GM12878 (cell line): ENCODE measurements at regions not wholly inside any gene's neighbourhood (a gene's known extent, or its start where the extent isn't known, plus 50 kb on each side); places are given as distances from the start of the nearest gene placed in this dataset.

Experiments used
- NFIC ChIP-seq: IDR thresholded peaks from 2 replicates; pipeline ENCODE4 v1.6.1; 2012; ENCODE audit warnings: low read depth, mild to moderate bottlenecking, inconsistent platforms, low read length, moderate library complexity
- POLR2A ChIP-seq: IDR thresholded peaks from 2 replicates; pipeline ENCODE4 v1.6.1; 2011; ENCODE audit warnings: low read depth, mild to moderate bottlenecking, low read length
- TF ChIP-seq, protein P1 (sequence below), 3 experiments: IDR thresholded peaks in 2 of 3; conservative IDR thresholded peaks in 1 of 3; 2 replicates each; pipeline ENCODE4 v1.5.1; 2011; ENCODE audit warnings: low read depth in 3 of 3, low read length in 3 of 3, mild to moderate bottlenecking in 3 of 3, control low read depth in 2 of 3, moderate library complexity in 2 of 3, inconsistent platforms in 1 of 3, mixed read lengths in 1 of 3; ENCODE audit not compliant: control insufficient read depth in 2 of 3, insufficient read depth in 1 of 3; ENCODE audit errors: extremely low read depth in 1 of 3

DNA sequence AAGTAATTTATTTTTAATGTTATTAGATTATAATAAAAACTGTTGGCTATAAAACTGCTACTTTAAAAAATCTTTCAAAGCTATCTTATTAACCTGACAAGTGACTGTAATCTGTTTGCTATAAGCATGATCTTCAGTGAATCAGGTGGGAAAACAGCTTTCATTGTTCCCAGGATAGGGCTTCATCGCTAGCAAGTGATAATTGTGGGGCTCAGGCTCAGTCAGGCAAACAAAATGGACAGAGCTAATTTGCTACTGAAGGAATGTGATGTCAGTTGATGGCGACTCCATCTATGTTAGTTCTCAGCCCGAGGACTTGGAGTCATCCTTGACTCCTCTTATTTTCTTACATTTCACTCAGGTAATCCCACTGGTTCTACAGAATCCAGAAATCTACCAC, 125.0 kb downstream of the RASSF10 start:
- TF ChIP-seq NFIC (no peak), POLR2A (no peak)
- TF ChIP-seq, protein P1, sequence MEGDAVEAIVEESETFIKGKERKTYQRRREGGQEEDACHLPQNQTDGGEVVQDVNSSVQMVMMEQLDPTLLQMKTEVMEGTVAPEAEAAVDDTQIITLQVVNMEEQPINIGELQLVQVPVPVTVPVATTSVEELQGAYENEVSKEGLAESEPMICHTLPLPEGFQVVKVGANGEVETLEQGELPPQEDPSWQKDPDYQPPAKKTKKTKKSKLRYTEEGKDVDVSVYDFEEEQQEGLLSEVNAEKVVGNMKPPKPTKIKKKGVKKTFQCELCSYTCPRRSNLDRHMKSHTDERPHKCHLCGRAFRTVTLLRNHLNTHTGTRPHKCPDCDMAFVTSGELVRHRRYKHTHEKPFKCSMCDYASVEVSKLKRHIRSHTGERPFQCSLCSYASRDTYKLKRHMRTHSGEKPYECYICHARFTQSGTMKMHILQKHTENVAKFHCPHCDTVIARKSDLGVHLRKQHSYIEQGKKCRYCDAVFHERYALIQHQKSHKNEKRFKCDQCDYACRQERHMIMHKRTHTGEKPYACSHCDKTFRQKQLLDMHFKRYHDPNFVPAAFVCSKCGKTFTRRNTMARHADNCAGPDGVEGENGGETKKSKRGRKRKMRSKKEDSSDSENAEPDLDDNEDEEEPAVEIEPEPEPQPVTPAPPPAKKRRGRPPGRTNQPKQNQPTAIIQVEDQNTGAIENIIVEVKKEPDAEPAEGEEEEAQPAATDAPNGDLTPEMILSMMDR (IDR thresholded peaks at IDR 0.05 in 2 of 3, conservative IDR thresholded peaks at IDR 0.05 in 1 of 3; ENCODE audit: control insufficient read depth in 2 of 3, extremely low read depth in 1 of 3, insufficient read depth in 1 of 3, low read depth in 3 of 3, low read length in 3 of 3), result no peak
